ENCODE measurements at regions not wholly inside any gene's neighbourhood (a gene's known extent, or its start where the extent isn't known, plus 50 kb on each side); places are given as distances from the start of the nearest gene placed in this dataset.

DNA sequence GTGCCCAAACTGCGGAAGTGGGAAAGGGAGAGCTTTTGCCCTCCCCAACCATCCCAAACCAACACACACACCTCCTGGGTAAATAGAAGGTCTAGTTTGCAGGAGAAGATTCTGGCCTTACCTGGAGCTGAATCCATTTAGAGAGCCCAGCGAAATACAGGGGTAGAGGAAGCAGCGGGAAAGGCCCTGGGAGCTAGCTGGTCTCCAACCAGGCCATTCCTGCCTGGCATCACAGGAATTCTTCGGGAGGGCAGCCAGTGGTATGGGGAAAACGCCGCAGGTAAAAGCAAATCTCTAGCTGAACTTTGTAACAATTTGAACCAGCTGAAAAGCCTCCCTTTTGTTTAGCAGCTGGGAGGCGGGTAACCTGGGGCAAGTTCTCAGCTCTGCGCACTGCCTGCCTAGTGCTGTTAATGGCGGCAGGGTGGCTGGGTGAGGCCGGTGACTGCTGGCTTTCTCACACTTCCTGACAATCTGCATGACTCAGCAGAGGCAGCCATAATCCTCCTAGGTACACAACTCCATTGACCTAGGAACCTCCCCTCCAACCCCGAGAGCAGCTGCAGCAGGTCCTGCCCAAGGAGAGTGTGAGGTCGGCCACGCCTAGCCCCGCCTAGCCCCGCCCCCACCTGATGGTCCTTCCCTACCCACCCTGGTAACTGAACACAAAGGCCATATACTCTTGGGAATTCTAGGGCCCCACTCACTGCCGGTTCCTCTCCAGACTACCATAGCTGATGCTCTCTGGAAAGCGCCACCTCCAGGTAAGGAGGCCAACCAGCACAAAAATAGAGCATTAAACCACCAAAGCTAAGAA lies 483.8 kb upstream of the REG3G start:
- no peaks in the 10 kb centered on the region for H3K27me3 ChIP-seq
- H3K27ac ChIP-seq: no peak overlapping the region
- H3K36me3 ChIP-seq: no peaks in the 10 kb centered on the region
- TF ChIP-seq POLR2A (IDR thresholded peaks at IDR 0.05): no peak
- TF ChIP-seq, protein P1, sequence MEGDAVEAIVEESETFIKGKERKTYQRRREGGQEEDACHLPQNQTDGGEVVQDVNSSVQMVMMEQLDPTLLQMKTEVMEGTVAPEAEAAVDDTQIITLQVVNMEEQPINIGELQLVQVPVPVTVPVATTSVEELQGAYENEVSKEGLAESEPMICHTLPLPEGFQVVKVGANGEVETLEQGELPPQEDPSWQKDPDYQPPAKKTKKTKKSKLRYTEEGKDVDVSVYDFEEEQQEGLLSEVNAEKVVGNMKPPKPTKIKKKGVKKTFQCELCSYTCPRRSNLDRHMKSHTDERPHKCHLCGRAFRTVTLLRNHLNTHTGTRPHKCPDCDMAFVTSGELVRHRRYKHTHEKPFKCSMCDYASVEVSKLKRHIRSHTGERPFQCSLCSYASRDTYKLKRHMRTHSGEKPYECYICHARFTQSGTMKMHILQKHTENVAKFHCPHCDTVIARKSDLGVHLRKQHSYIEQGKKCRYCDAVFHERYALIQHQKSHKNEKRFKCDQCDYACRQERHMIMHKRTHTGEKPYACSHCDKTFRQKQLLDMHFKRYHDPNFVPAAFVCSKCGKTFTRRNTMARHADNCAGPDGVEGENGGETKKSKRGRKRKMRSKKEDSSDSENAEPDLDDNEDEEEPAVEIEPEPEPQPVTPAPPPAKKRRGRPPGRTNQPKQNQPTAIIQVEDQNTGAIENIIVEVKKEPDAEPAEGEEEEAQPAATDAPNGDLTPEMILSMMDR (IDR thresholded peaks at IDR 0.05): no peak
- H3K9me3 ChIP-seq: no peaks in the 10 kb centered on the region
- peak in 1 of 3 donors; percentile 42 for DNase-seq
- no peaks in the 10 kb centered on the region for H3K4me1 ChIP-seq
- no peak overlapping the region for H3K4me3 ChIP-seq

DNA sequence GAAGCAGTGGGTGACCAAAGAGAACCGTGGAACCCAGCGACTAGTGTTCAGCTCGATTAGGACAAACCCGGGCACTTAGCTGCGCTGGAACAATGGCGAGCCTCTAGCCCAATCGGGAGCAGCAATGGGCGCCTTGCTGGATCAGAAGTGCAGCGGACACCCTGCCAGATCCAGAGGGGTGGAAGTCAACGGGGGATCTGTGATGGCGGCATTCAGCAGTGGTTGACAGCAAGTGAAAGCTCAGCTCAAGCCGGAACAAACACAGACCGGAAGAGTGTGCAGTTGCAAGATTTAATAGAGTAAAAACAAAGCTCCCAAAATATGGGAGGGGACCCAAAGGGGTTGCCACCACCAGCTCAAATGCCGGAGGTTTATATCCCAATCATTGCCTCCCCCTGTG lies 478.7 kb upstream of the REG3G start:
- DNase-seq: no peak
- Histone ChIP-seq H3K27ac (no peak overlapping the region), H3K4me3 (no peak overlapping the region), H3K36me3 (no peaks in the 10 kb centered on the region), H3K9me3 (no peaks in the 10 kb centered on the region), H3K4me1 (no peaks in the 10 kb centered on the region), H3K27me3 (no peaks in the 10 kb centered on the region)
- TF ChIP-seq, protein P1 (IDR thresholded peaks at IDR 0.05): no peak
- TF ChIP-seq POLR2A (IDR thresholded peaks at IDR 0.05): no peak

DNA sequence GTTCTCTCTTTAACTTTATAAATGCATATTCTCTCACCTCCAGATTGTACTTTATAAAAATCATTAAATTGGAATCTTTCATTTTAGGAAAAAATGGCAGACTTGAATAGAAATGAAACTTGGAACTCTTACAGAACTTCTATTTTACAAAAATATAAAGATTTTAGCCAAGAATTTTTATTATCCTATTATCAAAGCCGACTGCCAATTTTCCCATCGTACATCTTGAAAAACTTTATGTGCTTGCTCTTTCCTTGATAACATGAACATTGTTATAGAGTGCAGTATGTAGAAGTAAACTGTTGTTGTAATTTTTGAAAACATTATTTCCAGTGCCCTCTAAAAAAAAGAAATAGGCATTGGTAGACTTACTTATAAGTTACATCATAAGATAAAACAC lies 475.7 kb upstream of the REG3G start:
- Histone ChIP-seq H3K9me3 (no peaks in the 10 kb centered on the region), H3K4me1 (no peaks in the 10 kb centered on the region), H3K36me3 (no peaks in the 10 kb centered on the region), H3K27ac (no peak overlapping the region), H3K4me3 (no peak overlapping the region), H3K27me3 (no peaks in the 10 kb centered on the region)
- no peak for TF ChIP-seq POLR2A (IDR thresholded peaks at IDR 0.05)
- TF ChIP-seq, protein P1 (IDR thresholded peaks at IDR 0.05): no peak
- DNase-seq: no peak

DNA sequence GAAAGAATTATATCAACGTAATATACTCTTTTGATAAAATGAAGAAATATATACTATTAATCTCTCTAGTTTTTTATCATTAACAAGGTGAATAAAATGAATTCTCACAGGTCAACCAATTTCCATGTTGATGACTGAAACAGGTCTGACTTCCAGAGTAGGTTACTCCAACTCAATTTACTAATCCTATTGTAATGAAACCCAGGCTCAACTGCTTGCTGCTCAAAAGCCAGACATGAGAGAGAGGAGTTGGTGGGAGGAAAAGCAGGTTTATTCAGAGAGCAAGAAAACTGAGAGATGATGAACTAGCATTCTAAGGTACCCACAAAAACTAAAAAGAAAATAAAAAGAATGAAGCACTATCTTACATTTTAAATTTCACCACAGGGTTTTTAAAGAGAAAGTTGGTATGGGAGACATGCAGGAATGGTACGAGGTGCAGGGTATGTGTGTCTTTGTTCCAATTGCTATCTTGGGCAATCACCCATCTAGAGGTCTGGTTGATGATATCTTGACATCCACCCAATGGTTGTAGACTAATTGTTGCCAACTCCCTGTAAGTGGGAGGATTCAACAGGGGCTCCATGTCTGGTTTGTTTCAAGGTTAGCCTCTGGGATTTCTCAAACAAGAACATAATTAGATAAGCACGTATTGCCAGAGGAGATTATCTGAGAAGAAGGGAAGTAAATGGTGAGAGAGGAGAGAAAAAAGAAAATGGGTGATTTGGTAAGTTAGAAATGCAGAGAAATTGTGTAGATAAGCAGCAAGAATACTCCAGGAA lies 471.4 kb upstream of the REG3G start:
- Histone ChIP-seq H3K36me3 (no peaks in the 10 kb centered on the region), H3K4me1 (no peaks in the 10 kb centered on the region), H3K27ac (no peak overlapping the region), H3K27me3 (no peaks in the 10 kb centered on the region), H3K4me3 (no peak overlapping the region), H3K9me3 (no peaks in the 10 kb centered on the region)
- TF ChIP-seq POLR2A (IDR thresholded peaks at IDR 0.05): no peak
- TF ChIP-seq, protein P1 (IDR thresholded peaks at IDR 0.05): no peak
- DNase-seq: no peak

DNA sequence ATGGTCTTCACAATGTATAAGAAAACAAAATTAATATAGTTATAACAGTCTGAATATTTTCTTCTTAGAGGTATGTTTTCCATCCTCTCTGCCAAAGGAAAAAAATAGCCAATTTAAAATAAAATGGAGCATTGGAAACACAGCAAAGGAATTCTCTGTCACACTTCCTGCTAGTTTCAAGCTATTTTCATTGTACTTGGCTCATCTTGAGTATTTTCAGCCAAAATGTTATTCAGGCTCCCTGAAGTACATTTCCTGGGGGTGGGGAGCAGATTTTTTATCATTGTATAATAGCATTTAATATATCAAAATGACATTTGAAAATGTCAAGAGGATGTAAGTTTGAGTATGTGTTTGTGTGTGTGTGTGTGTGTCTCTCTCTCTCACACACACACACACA lies 463.6 kb upstream of the REG3G start:
- Histone ChIP-seq H3K9me3 (no peaks in the 10 kb centered on the region), H3K4me1 (no peaks in the 10 kb centered on the region), H3K36me3 (no peaks in the 10 kb centered on the region), H3K4me3 (no peak overlapping the region), H3K27ac (no peak overlapping the region), H3K27me3 (no peaks in the 10 kb centered on the region)
- TF ChIP-seq, protein P1 (IDR thresholded peaks at IDR 0.05): no peak
- no peak for TF ChIP-seq POLR2A (IDR thresholded peaks at IDR 0.05)
- no peak for DNase-seq
